ENCODE measurements at regions not wholly inside any gene's neighbourhood (a gene's known extent, or its start where the extent isn't known, plus 50 kb on each side); places are given as distances from the start of the nearest gene placed in this dataset.

- intact Hi-C loops (cut with DNase I) = no loop called here
- DNase-seq (no peak), ATAC-seq (ENCODE audit: low FRiP score) (no peak)
- H3K9me3 ChIP-seq (ENCODE audit: control insufficient read depth, low read length) = peaks cover 2% of the 10 kb centered on the region
- H3K4me1 ChIP-seq (ENCODE audit: control insufficient read depth in 1 of 2, insufficient read depth in 2 of 2, low read length in 2 of 2) = no peaks in the 10 kb centered on the region
- no peak overlapping the region for H3K27ac ChIP-seq (ENCODE audit: low read depth in 1 of 2, low read length in 2 of 2)
- H3K27me3 ChIP-seq (ENCODE audit: control insufficient read depth in 1 of 2, insufficient read depth in 2 of 2, low read length in 1 of 2) = no peaks in the 10 kb centered on the region
- no peak overlapping the region for H3K4me3 ChIP-seq (ENCODE audit: low read length in 2 of 2)
- WGBS, 2 donors = 73 to 77% methylated on average over 8 of the region's 8 CpGs
- no peaks in the 10 kb centered on the region for H3K36me3 ChIP-seq (ENCODE audit: control insufficient read depth in 1 of 2, insufficient read depth in 2 of 2, low read length in 1 of 2)
These were observed 60.7 kb upstream of the TMEM72 start for GRCh38 chr10:44850356-44850934.

- intact Hi-C loops (cut with DNase I) = no loop called here
- H3K9me3 ChIP-seq (ENCODE audit: control insufficient read depth, low read length) = peaks cover 2% of the 10 kb centered on the region
- DNase-seq = no peak
- no peaks in the 10 kb centered on the region for H3K27me3 ChIP-seq (ENCODE audit: control insufficient read depth in 1 of 2, insufficient read depth in 2 of 2, low read length in 1 of 2)
- WGBS, 2 donors = 96 to 98% methylated on average over 10 of the region's 10 CpGs
- no peaks in the 10 kb centered on the region for H3K4me1 ChIP-seq (ENCODE audit: control insufficient read depth in 1 of 2, insufficient read depth in 2 of 2, low read length in 2 of 2)
- H3K4me3 ChIP-seq (ENCODE audit: low read length in 2 of 2) = no peak overlapping the region
- H3K36me3 ChIP-seq (ENCODE audit: control insufficient read depth in 1 of 2, insufficient read depth in 2 of 2, low read length in 1 of 2) = no peaks in the 10 kb centered on the region
- ATAC-seq (ENCODE audit: low FRiP score) = no peak
- H3K27ac ChIP-seq (ENCODE audit: low read depth in 1 of 2, low read length in 2 of 2) = no peak overlapping the region
These were observed 59.7 kb upstream of the TMEM72 start for GRCh38 chr10:44851413-44851812.

DNA sequence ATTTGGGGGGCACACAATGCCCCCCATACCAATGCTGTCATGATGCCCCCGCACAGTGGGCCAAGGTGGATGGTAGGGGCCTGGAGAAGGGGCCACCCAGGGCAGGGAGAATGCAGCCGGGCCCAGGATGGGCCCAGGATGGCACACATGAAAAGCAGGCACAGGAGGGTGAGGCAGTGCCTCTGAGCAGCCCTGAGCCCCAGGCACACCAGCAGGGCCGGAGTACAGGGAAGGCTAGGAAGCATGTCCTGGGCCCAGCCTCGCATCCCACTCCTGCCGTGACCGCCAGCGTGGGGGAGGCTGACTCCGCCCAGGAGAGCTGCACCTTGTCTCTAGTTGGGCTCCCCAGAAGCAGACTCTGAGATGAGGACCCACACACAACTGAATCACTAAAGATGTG lies 59.3 kb upstream of the TMEM72 start:
- ATAC-seq (ENCODE audit: low FRiP score) (no peak), DNase-seq (no peak)
- intact Hi-C loops (cut with DNase I) = no loop called here
- Histone ChIP-seq H3K4me1 (ENCODE audit: control insufficient read depth in 1 of 2, insufficient read depth in 2 of 2, low read length in 2 of 2) (no peaks in the 10 kb centered on the region), H3K27ac (ENCODE audit: low read depth in 1 of 2, low read length in 2 of 2) (no peak overlapping the region), H3K4me3 (ENCODE audit: low read length in 2 of 2) (no peak overlapping the region), H3K27me3 (ENCODE audit: control insufficient read depth in 1 of 2, insufficient read depth in 2 of 2, low read length in 1 of 2) (no peaks in the 10 kb centered on the region), H3K9me3 (ENCODE audit: control insufficient read depth, low read length) (peaks cover 2% of the 10 kb centered on the region), H3K36me3 (ENCODE audit: control insufficient read depth in 1 of 2, insufficient read depth in 2 of 2, low read length in 1 of 2) (no peaks in the 10 kb centered on the region)
- 87 to 95% methylated on average over 8 of the region's 8 CpGs for WGBS, 2 donors

- intact Hi-C loops (cut with DNase I) = no loop called here
- Histone ChIP-seq H3K36me3 (ENCODE audit: control insufficient read depth in 1 of 2, insufficient read depth in 2 of 2, low read length in 1 of 2) (no peaks in the 10 kb centered on the region), H3K4me1 (ENCODE audit: control insufficient read depth in 1 of 2, insufficient read depth in 2 of 2, low read length in 2 of 2) (no peaks in the 10 kb centered on the region), H3K27ac (ENCODE audit: low read depth in 1 of 2, low read length in 2 of 2) (no peak overlapping the region), H3K9me3 (ENCODE audit: control insufficient read depth, low read length) (peaks cover 2% of the 10 kb centered on the region), H3K4me3 (ENCODE audit: low read length in 2 of 2) (no peak overlapping the region), H3K27me3 (ENCODE audit: control insufficient read depth in 1 of 2, insufficient read depth in 2 of 2, low read length in 1 of 2) (no peaks in the 10 kb centered on the region)
- WGBS, 2 donors = 21 to 37% methylated on average over 1 of the region's 1 CpG
- ATAC-seq (ENCODE audit: low FRiP score) (no peak), DNase-seq (no peak)
These were observed 57.9 kb upstream of the TMEM72 start for GRCh38 chr10:44853148-44853734.

DNA sequence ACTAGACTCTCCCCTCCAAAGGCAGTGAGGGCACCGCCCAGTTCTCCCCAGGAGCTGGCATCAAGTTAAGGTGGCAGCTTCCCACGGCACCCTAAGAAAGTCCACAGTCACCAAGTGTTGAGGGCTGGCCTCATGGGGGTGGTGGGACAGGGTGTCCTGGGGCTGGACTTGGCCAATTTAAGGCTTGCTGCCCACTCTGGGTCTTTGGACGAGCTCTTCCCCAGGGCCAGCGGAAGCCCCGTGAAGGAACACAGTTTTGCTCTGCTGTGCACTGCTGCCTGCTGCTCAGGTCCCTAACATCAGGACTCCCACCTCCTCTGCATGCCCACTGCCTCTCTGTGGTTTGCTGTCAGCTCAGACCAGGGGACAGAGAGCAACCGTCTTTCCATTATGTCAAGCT lies 57.3 kb upstream of the TMEM72 start:
- no peaks in the 10 kb centered on the region for H3K4me1 ChIP-seq (ENCODE audit: control insufficient read depth in 1 of 2, insufficient read depth in 2 of 2, low read length in 2 of 2)
- no peaks in the 10 kb centered on the region for H3K27me3 ChIP-seq (ENCODE audit: control insufficient read depth in 1 of 2, insufficient read depth in 2 of 2, low read length in 1 of 2)
- no peak overlapping the region for H3K4me3 ChIP-seq (ENCODE audit: low read length in 2 of 2)
- intact Hi-C loops (cut with DNase I) = no loop called here
- H3K9me3 ChIP-seq (ENCODE audit: control insufficient read depth, low read length) = no peaks in the 10 kb centered on the region
- DNase-seq (no peak), ATAC-seq (ENCODE audit: low FRiP score) (no peak)
- 84 to 86% methylated on average over 6 of the region's 6 CpGs for WGBS, 2 donors
- H3K27ac ChIP-seq (ENCODE audit: low read depth in 1 of 2, low read length in 2 of 2) = no peak overlapping the region
- H3K36me3 ChIP-seq (ENCODE audit: control insufficient read depth in 1 of 2, insufficient read depth in 2 of 2, low read length in 1 of 2) = no peaks in the 10 kb centered on the region

GRCh38 chr10:44854693-44855350 lies 56.3 kb upstream of the TMEM72 start:
- ATAC-seq (ENCODE audit: low FRiP score) (no peak), DNase-seq (no peak)
- Histone ChIP-seq H3K4me1 (ENCODE audit: control insufficient read depth in 1 of 2, insufficient read depth in 2 of 2, low read length in 2 of 2) (no peaks in the 10 kb centered on the region), H3K4me3 (ENCODE audit: low read length in 2 of 2) (no peak overlapping the region), H3K27ac (ENCODE audit: low read depth in 1 of 2, low read length in 2 of 2) (no peak overlapping the region), H3K36me3 (ENCODE audit: control insufficient read depth in 1 of 2, insufficient read depth in 2 of 2, low read length in 1 of 2) (no peaks in the 10 kb centered on the region), H3K27me3 (ENCODE audit: control insufficient read depth in 1 of 2, insufficient read depth in 2 of 2, low read length in 1 of 2) (no peaks in the 10 kb centered on the region), H3K9me3 (ENCODE audit: control insufficient read depth, low read length) (no peaks in the 10 kb centered on the region)
- 84 to 85% methylated on average over 9 of the region's 9 CpGs for WGBS, 2 donors
- intact Hi-C loops (cut with DNase I) = loop anchor here (5.0 kb wide), 3 partner anchors 48 to 543 kb away; no protein-coding TSS in a partner anchor

DNA sequence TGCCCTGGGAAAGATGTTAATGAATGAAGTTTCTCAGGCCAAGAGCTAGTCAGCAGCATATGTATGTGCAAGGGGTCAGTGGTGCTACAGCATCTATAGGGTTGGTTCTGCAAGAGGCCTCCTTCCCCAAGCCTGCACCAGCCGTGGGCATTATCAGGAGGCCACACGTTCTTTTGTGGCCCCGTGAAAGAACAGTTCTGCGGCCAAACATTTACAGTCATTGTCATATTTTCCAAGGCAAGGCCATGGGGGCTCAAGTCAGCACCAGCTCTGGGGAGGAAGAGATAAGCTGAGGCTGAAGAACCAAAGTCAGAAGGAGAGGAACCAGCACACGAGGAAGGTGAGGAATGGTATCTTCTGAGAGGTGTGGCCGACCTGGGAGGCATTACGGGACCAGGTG lies 54.4 kb upstream of the TMEM72 start:
- intact Hi-C loops (cut with DNase I) = loop anchor here (5.0 kb wide), 3 partner anchors 49 to 544 kb away; no protein-coding TSS in a partner anchor
- H3K4me1 ChIP-seq (ENCODE audit: control insufficient read depth in 1 of 2, insufficient read depth in 2 of 2, low read length in 2 of 2) = no peaks in the 10 kb centered on the region
- WGBS, 2 donors = 92 to 93% methylated on average over 7 of the region's 7 CpGs
- DNase-seq (no peak), ATAC-seq (ENCODE audit: low FRiP score) (no peak)
- H3K27ac ChIP-seq (ENCODE audit: low read depth in 1 of 2, low read length in 2 of 2) = no peak overlapping the region
- no peaks in the 10 kb centered on the region for H3K9me3 ChIP-seq (ENCODE audit: control insufficient read depth, low read length)
- H3K4me3 ChIP-seq (ENCODE audit: low read length in 2 of 2) = no peak overlapping the region
- no peaks in the 10 kb centered on the region for H3K36me3 ChIP-seq (ENCODE audit: control insufficient read depth in 1 of 2, insufficient read depth in 2 of 2, low read length in 1 of 2)
- no peaks in the 10 kb centered on the region for H3K27me3 ChIP-seq (ENCODE audit: control insufficient read depth in 1 of 2, insufficient read depth in 2 of 2, low read length in 1 of 2)

DNA sequence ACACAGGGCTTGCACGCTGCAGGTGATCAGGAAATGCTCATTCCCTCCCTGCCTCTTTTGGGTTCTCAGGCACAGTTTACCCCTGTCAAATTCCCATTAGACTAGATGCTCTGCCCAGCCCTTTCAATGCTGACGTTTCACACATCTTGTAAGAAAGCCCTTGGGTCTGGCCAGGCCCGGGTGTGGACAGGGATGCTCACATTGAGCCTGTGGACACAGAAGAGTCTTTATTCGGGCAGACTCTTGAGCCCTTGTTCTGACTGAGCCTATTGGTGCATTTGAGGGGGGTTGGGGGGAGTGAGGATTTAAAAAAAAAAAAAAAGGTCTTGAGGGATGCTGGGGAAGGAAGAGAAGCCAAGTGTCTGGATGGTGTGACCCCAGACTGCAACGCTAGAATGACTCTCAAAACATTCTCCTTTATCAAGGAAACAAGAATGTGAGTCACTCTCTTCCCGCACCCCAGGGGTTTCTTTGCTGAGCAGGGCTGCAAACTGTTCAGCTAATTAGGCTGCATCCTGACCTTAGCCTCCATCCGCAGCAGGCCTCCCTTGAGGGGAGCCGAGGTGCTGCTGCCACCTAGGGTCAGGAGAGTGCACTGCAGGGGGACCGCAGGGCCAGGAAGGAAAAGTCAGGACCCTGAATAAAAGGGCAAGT lies 53.6 kb upstream of the TMEM72 start:
- DNase-seq (peak; percentile 75 to 85), ATAC-seq (ENCODE audit: low FRiP score) (peak; percentile 81)
- Histone ChIP-seq H3K4me3 (ENCODE audit: low read length in 2 of 2) (no peak overlapping the region), H3K9me3 (ENCODE audit: control insufficient read depth, low read length) (no peaks in the 10 kb centered on the region), H3K4me1 (ENCODE audit: control insufficient read depth in 1 of 2, insufficient read depth in 2 of 2, low read length in 2 of 2) (no peaks in the 10 kb centered on the region), H3K36me3 (ENCODE audit: control insufficient read depth in 1 of 2, insufficient read depth in 2 of 2, low read length in 1 of 2) (no peaks in the 10 kb centered on the region), H3K27me3 (ENCODE audit: control insufficient read depth in 1 of 2, insufficient read depth in 2 of 2, low read length in 1 of 2) (no peaks in the 10 kb centered on the region), H3K27ac (ENCODE audit: low read depth in 1 of 2, low read length in 2 of 2) (no peak overlapping the region)
- WGBS, 2 donors = 46 to 49% methylated on average over 9 of the region's 9 CpGs
- intact Hi-C loops (cut with DNase I) = loop anchor here (5.0 kb wide), 3 partner anchors 50 to 545 kb away; no protein-coding TSS in a partner anchor
